Pancreas (tissue), 10 donors: ENCODE measurements at regions not wholly inside any gene's neighbourhood (a gene's known extent, or its start where the extent isn't known, plus 50 kb on each side); places are given as distances from the start of the nearest gene placed in this dataset.

Source experiments
- ATAC-seq, 4 donors: fragments of 200-7000 bp; cut with Tn5 transposase; one replicate each; pipeline versions ENCODE4 v1.8.0 to v1.9.1; 2020; ENCODE audit warnings: mild to moderate bottlenecking in 4 of 4, moderate library complexity in 4 of 4
- DNase-seq, 6 donors: peaks; one replicate each; pipeline ENCODE4 v3.0.0-alpha.2; 2020
- FAIRE-seq: peaks from 2 replicates; lab custom pipeline; 2012; peaks lifted over from hg19 to GRCh38; lab: Jason Lieb, UNC
- H3K27ac ChIP-seq, 4 donors: fragments of 200-600 bp; sonication (generic); 1 replicate in 3 of 4; 2 replicates in 1 of 4; pipeline versions ENCODE4 v1.5.0 to v1.8.0; 2020
- H3K27me3 ChIP-seq, 4 donors: fragments of 200-600 bp; one replicate each; pipeline ENCODE4 v1.8.0; 2021
- H3K36me3 ChIP-seq, 3 donors: fragments of 200-600 bp; sonication (generic) in 1 of 3; one replicate each; pipeline versions ENCODE4 v1.5.0 to v1.8.0; 2020 to 2021
- H3K4me1 ChIP-seq, 3 donors: fragments of 200-600 bp; one replicate each; pipeline ENCODE4 v1.8.0; 2021
- H3K4me3 ChIP-seq, 4 donors: fragments of 200-600 bp; sonication (generic) in 2 of 4; one replicate each; pipeline versions ENCODE4 v1.5.0 to v1.8.0; 2020 to 2021
- H3K9me3 ChIP-seq, 4 donors: fragments of 200-600 bp; one replicate each; pipeline ENCODE4 v1.8.0; 2021
- CTCF ChIP-seq, 4 donors: fragments of 200-600 bp; sonication (generic) in 3 of 4; IDR thresholded peaks; one replicate each; pipeline versions ENCODE4 v1.5.0 to v1.8.0; 2021; ENCODE audit warnings: antibody characterized with exemption in 4 of 4
- WGBS, 2 donors: extraction: QIAGEN DNeasy Blood & Tissue Kit; methylation state at CpG; one replicate each; pipeline ENCODE4 v1.1.7; 2013; 5-methylcytosine and 5-hydroxymethylcytosine counted together
- intact Hi-C, 3 donors: fragments of 100-400 bp; cut with DNase I; formaldehyde crosslinking; loops; one replicate each; pipeline versions ENCODE4 v1.11.1 to v1.14.2; 2022
- donor health status: healthy with polysubstance abuse.
- donor health status: DM: no; HTN: no; CAD: no; lungs with moderate emphysema.
- donor health status: DM: no; HTN: no; CAD: no.
- donor health status: control.
- donor health status: control.
- donor health status: Bipolar disorder and iron deficiency.
- donor health status: DM: yes; HTN: yes; CAD: no.
- donor health status: DM: no; HTN: no; CAD: no.
- donor health status: DM: no; HTN: no; CAD: no.
- donor health status: DM: yes; HTN: yes; CAD: no.

GRCh38 chr5:175102717-175103116 is 341.3 kb downstream of the DRD1 start:
- no peaks in the 10 kb centered on the region for H3K36me3 ChIP-seq
- ATAC-seq, result no peak

GRCh38 chr5:175098301-175098700 is 345.7 kb downstream of the DRD1 start:
- FAIRE-seq (no peak), DNase-seq (no peak), ATAC-seq (no peak)
- intact Hi-C loops, result no loop called here
- WGBS, 2 donors, result 63% methylated on average over 7 of the region's 7 CpGs
- no peaks in the 10 kb centered on the region for H3K4me1 ChIP-seq
- no peak for TF ChIP-seq CTCF (IDR thresholded peaks at IDR 0.05)
- H3K36me3 ChIP-seq, result no peaks in the 10 kb centered on the region
- H3K27me3 ChIP-seq, result no peaks in the 10 kb centered on the region
- H3K27ac ChIP-seq, result no peak overlapping the region
- no peak overlapping the region for H3K4me3 ChIP-seq
- H3K9me3 ChIP-seq, result no peaks in the 10 kb centered on the region

More at GRCh38 chr5:175102717-175103116, 341.3 kb downstream of the DRD1 start:
- Histone ChIP-seq H3K4me3 (no peak overlapping the region), H3K27ac (no peak overlapping the region), H3K27me3 (no peaks in the 10 kb centered on the region), H3K4me1 (no peaks in the 10 kb centered on the region), H3K9me3 (no peaks in the 10 kb centered on the region)
- TF ChIP-seq CTCF (IDR thresholded peaks at IDR 0.05), result no peak
- FAIRE-seq (no peak), DNase-seq (no peak)
- intact Hi-C loops, result no loop called here

GRCh38 chr5:175096469-175097165 is 347.4 kb downstream of the DRD1 start:
- no peaks in the 10 kb centered on the region for H3K27me3 ChIP-seq
- H3K4me1 ChIP-seq, result no peaks in the 10 kb centered on the region
- ATAC-seq (no peak), FAIRE-seq (no peak), DNase-seq (no peak)
- WGBS, 2 donors, result 56 to 60% methylated on average over 12 of the region's 12 CpGs
- H3K36me3 ChIP-seq, result no peaks in the 10 kb centered on the region
- H3K4me3 ChIP-seq, result no peak overlapping the region
- H3K9me3 ChIP-seq, result no peaks in the 10 kb centered on the region
- no peak for TF ChIP-seq CTCF (IDR thresholded peaks at IDR 0.05)
- intact Hi-C loops, result no loop called here
- no peak overlapping the region for H3K27ac ChIP-seq

GRCh38 chr5:175094461-175094860 is 349.5 kb downstream of the DRD1 start:
- DNase-seq, result no peak
- H3K4me1 ChIP-seq, result no peaks in the 10 kb centered on the region
- no peak overlapping the region for H3K4me3 ChIP-seq
- no peaks in the 10 kb centered on the region for H3K9me3 ChIP-seq
- H3K36me3 ChIP-seq, result no peaks in the 10 kb centered on the region
- no peak for ATAC-seq
- no peak overlapping the region for H3K27ac ChIP-seq
- intact Hi-C loops, result no loop called here
- FAIRE-seq, result no peak
- TF ChIP-seq CTCF (IDR thresholded peaks at IDR 0.05), result no peak
- no peaks in the 10 kb centered on the region for H3K27me3 ChIP-seq
- WGBS, 2 donors, result 79 to 80% methylated on average over 1 of the region's 1 CpG

GRCh38 chr5:175092691-175093090 is 351.3 kb downstream of the DRD1 start:
- Histone ChIP-seq H3K4me3 (no peak overlapping the region), H3K27me3 (no peaks in the 10 kb centered on the region), H3K4me1 (no peaks in the 10 kb centered on the region), H3K36me3 (no peaks in the 10 kb centered on the region), H3K27ac (no peak overlapping the region), H3K9me3 (no peaks in the 10 kb centered on the region)
- intact Hi-C loops, result no loop called here
- ATAC-seq (no peak), FAIRE-seq (no peak), DNase-seq (no peak)
- no peak for TF ChIP-seq CTCF (IDR thresholded peaks at IDR 0.05)
- 38 to 50% methylated on average over 3 of the region's 3 CpGs for WGBS, 2 donors
